HCT116 (cell line): ENCODE measurements at regions not wholly inside any gene's neighbourhood (a gene's known extent, or its start where the extent isn't known, plus 50 kb on each side); places are given as distances from the start of the nearest gene placed in this dataset.

Experiments
- ATAC-seq: fragments of 200-7000 bp; cut with Tn5 transposase; 2 replicates; pipeline ENCODE4 v1.9.1; 2020; ENCODE audit warnings: mild to moderate bottlenecking, moderate library complexity
- BruUV-seq: library from RNA; stranded (reverse); fragments of 400-500 nt; replicated peaks from 2 replicates; lab custom pipeline; 2021; lab: Mats Ljungman, UMichigan
- CTCF ChIA-PET: fragments of 300-600 bp; sonication (Branson Sonifier 250); formaldehyde crosslinking; loops from one replicate; lab custom pipeline; 2021; ENCODE audit warnings: antibody characterized with exemption; lab: Charles Lee
- POLR2A ChIA-PET: fragments of 300-600, 350-600 bp; sonication (Branson Sonifier 250); formaldehyde crosslinking; loops from one replicate; lab custom pipeline; 2021; ENCODE audit warnings: antibody characterized with exemption; lab: Charles Lee
- RAD21 ChIA-PET, 2 experiments: fragments of 300-600 bp; sonication (Branson Sonifier 250); formaldehyde crosslinking; loops; one replicate each; lab custom pipeline; 2023; ENCODE audit warnings: low total read pairs in 2 of 2; ENCODE audit not compliant: uncharacterized antibody in 2 of 2, unreplicated experiment in 2 of 2, low non-redundant PET in 1 of 2; lab: Charles Lee
- DNase-seq: peaks from one replicate; pipeline ENCODE4 v3.0.0-alpha.2; 2010; ENCODE audit warnings: low read depth, low spot score
- H2AFZ ChIP-seq: fragments of 200-600 bp; shearing (Covaris generic), sonication (generic); 2 replicates; pipeline ENCODE4 v1.6.1; 2017; ENCODE audit warnings: low read depth, mixed run types, mixed read lengths, antibody characterized with exemption, low read length; ENCODE audit not compliant: poor library complexity, severe bottlenecking
- H3K27ac ChIP-seq: 2 replicates; pipeline ENCODE4 v1.5.1; 2012; ENCODE audit warnings: low read depth, low read length
- H3K27me3 ChIP-seq: fragments of 200-600 bp; sonication (generic); 2 replicates; pipeline ENCODE4 v1.6.1; 2016; ENCODE audit warnings: mixed run types, low read length, mixed read lengths; ENCODE audit not compliant: insufficient read depth
- H3K36me3 ChIP-seq, 2 experiments: fragments of 200-500 bp in 1 of 2; fragments of 200-600 bp in 1 of 2; sonication (Bioruptor generic) in 1 of 2; sonication (generic) in 1 of 2; 2 replicates each; pipeline versions ENCODE4 v1.5.1 to v1.6.1; 2014 to 2016; ENCODE audit warnings: low read length in 2 of 2, inconsistent platforms in 1 of 2, mixed read lengths in 1 of 2, mixed run types in 1 of 2; ENCODE audit not compliant: insufficient read depth in 2 of 2, control insufficient read depth in 1 of 2
- H3K4me1 ChIP-seq, 2 experiments: fragments of 200-600 bp in 1 of 2; sonication (generic) in 1 of 2; 2 replicates each; pipeline versions ENCODE4 v1.5.1 to v1.6.1; 2012 to 2017; ENCODE audit warnings: low read length in 2 of 2, inconsistent platforms in 1 of 2, mild to moderate bottlenecking in 1 of 2, mixed read lengths in 1 of 2, mixed run types in 1 of 2, moderate library complexity in 1 of 2; ENCODE audit not compliant: insufficient read depth in 2 of 2, control insufficient read depth in 1 of 2
- H3K4me2 ChIP-seq: fragments of 200-600 bp; sonication (generic); 2 replicates; pipeline ENCODE4 v1.6.1; 2017; ENCODE audit warnings: mixed run types, low read length, mixed read lengths
- H3K4me3 ChIP-seq, 2 experiments: fragments of 200-600 bp in 1 of 2; sonication (generic) in 1 of 2; replicated peaks in 1 of 2; 2 replicates each; pipeline ENCODE4 v1.5.1; 2011 to 2016; ENCODE audit warnings: low read length in 2 of 2, control low read depth in 1 of 2, low read depth in 1 of 2, mild to moderate bottlenecking in 1 of 2, mixed read lengths in 1 of 2, mixed run types in 1 of 2
- H3K79me2 ChIP-seq: fragments of 200-600 bp; sonication (generic); 2 replicates; pipeline ENCODE4 v1.6.1; 2017; ENCODE audit warnings: mild to moderate bottlenecking, mixed run types, low read length, moderate library complexity, mixed read lengths; ENCODE audit not compliant: insufficient read depth
- H3K9ac ChIP-seq: fragments of 200-600 bp; sonication (generic); 2 replicates; pipeline ENCODE4 v1.6.1; 2016; ENCODE audit warnings: low read length, mixed read lengths
- H3K9me2 ChIP-seq: fragments of 200-600 bp; sonication (generic), shearing (Covaris generic); 2 replicates; pipeline ENCODE4 v1.6.1; 2017; ENCODE audit warnings: mixed run types, mild to moderate bottlenecking, moderate library complexity; ENCODE audit not compliant: insufficient read depth
- H3K9me3 ChIP-seq, 2 experiments: fragments of 200-500 bp in 1 of 2; fragments of 200-600 bp in 1 of 2; sonication (Bioruptor generic) in 1 of 2; sonication (generic) in 1 of 2; 2 replicates each; pipeline ENCODE4 v1.6.1; 2014 to 2017; ENCODE audit warnings: low read length in 2 of 2, mixed read lengths in 2 of 2, inconsistent platforms in 1 of 2, low read depth in 1 of 2, mild to moderate bottlenecking in 1 of 2, mixed run types in 1 of 2, moderate library complexity in 1 of 2; ENCODE audit not compliant: control insufficient read depth in 1 of 2, insufficient read depth in 1 of 2
- H4K20me1 ChIP-seq: fragments of 200-600 bp; sonication (generic), shearing (Covaris generic); 2 replicates; pipeline ENCODE4 v1.6.1; 2017; ENCODE audit warnings: mixed run types, mild to moderate bottlenecking, moderate library complexity; ENCODE audit not compliant: insufficient read depth
- ATF3 ChIP-seq: IDR thresholded peaks from 2 replicates; pipeline ENCODE4 v1.6.1; 2012
- CTCF ChIP-seq, 3 experiments: fragments of 200-600 bp in 1 of 3; sonication (generic) in 1 of 3; IDR thresholded peaks in 2 of 3; conservative IDR thresholded peaks in 1 of 3; 2 replicates each; pipeline ENCODE4 v1.5.1; 2012 to 2017; ENCODE audit warnings: low read depth in 2 of 3, low read length in 2 of 3, antibody characterized with exemption in 1 of 3, borderline replicate concordance in 1 of 3, control low read depth in 1 of 3, mild to moderate bottlenecking in 1 of 3, mixed read lengths in 1 of 3, mixed run types in 1 of 3, moderate library complexity in 1 of 3; ENCODE audit not compliant: insufficient read depth in 1 of 3
- ELF1 ChIP-seq: IDR thresholded peaks from 2 replicates; pipeline ENCODE4 v1.6.1; 2012; ENCODE audit warnings: low read depth, borderline replicate concordance
- EZH2 ChIP-seq: fragments of 200-600 bp; sonication (generic); IDR thresholded peaks from 2 replicates; pipeline ENCODE4 v1.6.1; 2017; ENCODE audit warnings: antibody characterized with exemption, mixed run types
- EZH2phosphoT487 ChIP-seq: fragments of 200-600 bp; IDR thresholded peaks from 2 replicates; pipeline ENCODE4 v1.6.1; 2018; ENCODE audit warnings: antibody characterized with exemption, borderline replicate concordance
- FOSL1 ChIP-seq: IDR thresholded peaks from 2 replicates; pipeline ENCODE4 v1.6.1; 2012; ENCODE audit warnings: low read depth
- MAX ChIP-seq: IDR thresholded peaks from 2 replicates; pipeline ENCODE4 v1.6.1; 2012
- RAD21 ChIP-seq: IDR thresholded peaks from 2 replicates; pipeline ENCODE4 v1.6.1; 2012; ENCODE audit warnings: low read depth, mild to moderate bottlenecking
- REST ChIP-seq: IDR thresholded peaks from 2 replicates; pipeline ENCODE4 v1.6.1; 2012; ENCODE audit warnings: low read depth
- SP1 ChIP-seq: IDR thresholded peaks from 2 replicates; pipeline ENCODE4 v1.6.1; 2012; ENCODE audit warnings: low read depth
- SRF ChIP-seq: IDR thresholded peaks from 2 replicates; pipeline ENCODE4 v1.6.1; 2012; ENCODE audit warnings: low read depth
- ZFX ChIP-seq: fragments of 450-650 bp; IDR thresholded peaks from 2 replicates; pipeline ENCODE4 v1.6.1; 2017
- ZNF274 ChIP-seq: fragments of 200-500 bp; sonication (Bioruptor generic); IDR thresholded peaks from 2 replicates; pipeline ENCODE4 v1.6.1; 2014; ENCODE audit warnings: mild to moderate bottlenecking, low read depth, low read length, inconsistent platforms
- intact Hi-C: fragments of 100-400 bp; cut with micrococcal nuclease; formaldehyde crosslinking; loops from 2 replicates; pipeline ENCODE4 v1.10.0; 2022

- intact Hi-C loops: no loop called here
- Histone ChIP-seq H3K4me3 (no peak overlapping the region), H3K27ac (no peak overlapping the region), H3K36me3 (no peaks in the 10 kb centered on the region), H3K27me3 (no peaks in the 10 kb centered on the region), H3K4me2 (no peak overlapping the region), H3K4me1 (no peaks in the 10 kb centered on the region), H3K9me3 (no peaks in the 10 kb centered on the region), H3K79me2 (no peaks in the 10 kb centered on the region), H2AFZ (no peak overlapping the region), H3K9ac (no peak overlapping the region), H3K9me2 (no peaks in the 10 kb centered on the region), H4K20me1 (no peaks in the 10 kb centered on the region)
- no peak for ATAC-seq
- no peak for DNase-seq
- ChIA-PET RAD21 (no interaction called here), CTCF (no interaction called here), POLR2A (no interaction called here)
- no peak for TF ChIP-seq EZH2phosphoT487
- TF ChIP-seq ELF1: no peak
- TF ChIP-seq ZFX: no peak
- TF ChIP-seq SRF: no peak
- no peak for TF ChIP-seq ATF3
- TF ChIP-seq ZNF274: no peak
- no TSS peak for BruUV-seq
Observed at GRCh38 chr3:166405465-166405864, 568.2 kb upstream of the BCHE start.

GRCh38 chr3:166390303-166390702 is 553.1 kb upstream of the BCHE start:
- ChIA-PET RAD21 (no interaction called here), POLR2A (no interaction called here), CTCF (no interaction called here)
- no peak overlapping the region for H3K9ac ChIP-seq
- no peaks in the 10 kb centered on the region for H3K27me3 ChIP-seq
- no peak for DNase-seq
- TF ChIP-seq MAX (no peak), CTCF (IDR thresholded peaks at IDR 0.05 in 2 of 3, conservative IDR thresholded peaks at IDR 0.05 in 1 of 3; ENCODE audit: borderline replicate concordance in 1 of 3, insufficient read depth in 1 of 3, low read depth in 2 of 3, low read length in 2 of 3) (no peak), FOSL1 (no peak), EZH2phosphoT487 (no peak), REST (no peak), SRF (no peak), EZH2 (no peak), SP1 (no peak), RAD21 (no peak)
- H3K4me2 ChIP-seq: no peak overlapping the region
- no peak for ATAC-seq
- H3K27ac ChIP-seq: no peak overlapping the region
- H3K4me3 ChIP-seq: no peak overlapping the region
- no peaks in the 10 kb centered on the region for H3K9me3 ChIP-seq
- intact Hi-C loops: no loop called here
- BruUV-seq: no TSS peak
- H3K79me2 ChIP-seq: no peaks in the 10 kb centered on the region
- H2AFZ ChIP-seq: no peak overlapping the region
- no peaks in the 10 kb centered on the region for H3K9me2 ChIP-seq
- no peaks in the 10 kb centered on the region for H4K20me1 ChIP-seq
- no peaks in the 10 kb centered on the region for H3K36me3 ChIP-seq
- no peaks in the 10 kb centered on the region for H3K4me1 ChIP-seq
